A549 (cell line): ENCODE measurements at regions not wholly inside any gene's neighbourhood (a gene's known extent, or its start where the extent isn't known, plus 50 kb on each side); places are given as distances from the start of the nearest gene placed in this dataset.

Source experiments
- BHLHE40 ChIP-seq: IDR thresholded peaks from 2 replicates; pipeline ENCODE4 v1.6.1; 2012; ENCODE audit warnings: low read depth, low read length, inconsistent platforms
- CBX2 ChIP-seq: fragments of 200-600 bp; sonication (generic); IDR thresholded peaks from 2 replicates; pipeline ENCODE4 v1.6.1; 2016; ENCODE audit warnings: low read depth, mild to moderate bottlenecking, borderline replicate concordance
- CEBPB ChIP-seq, 2 experiments: fragments of >200 bp in 1 of 2; sonication (Bioruptor Twin) in 1 of 2; formaldehyde crosslinking in 1 of 2; IDR thresholded peaks; 2 replicates each; pipeline ENCODE4 v1.6.1; 2012 to 2016
- JUN ChIP-seq, 2 experiments: fragments of >200 bp; sonication (Bioruptor Twin); formaldehyde crosslinking; IDR thresholded peaks; 2 replicates in 1 of 2; 3 replicates in 1 of 2; pipeline ENCODE4 v1.6.1; 2016 to 2017
- POLR2A ChIP-seq: IDR thresholded peaks from 2 replicates; pipeline ENCODE4 v1.6.1; 2012; ENCODE audit warnings: mild to moderate bottlenecking, low read length
- ZSCAN20 ChIP-seq: fragments of 250-450 bp; sonication (Bioruptor Pico); IDR thresholded peaks from 2 replicates; pipeline ENCODE4 v1.8.0; 2022; ENCODE audit warnings: mild to moderate bottlenecking, moderate library complexity
- TF ChIP-seq, protein P1 (sequence below): fragments of >200 bp; sonication (Bioruptor Twin); formaldehyde crosslinking; IDR thresholded peaks from 3 replicates; pipeline ENCODE4 v1.5.1; 2016

DNA sequence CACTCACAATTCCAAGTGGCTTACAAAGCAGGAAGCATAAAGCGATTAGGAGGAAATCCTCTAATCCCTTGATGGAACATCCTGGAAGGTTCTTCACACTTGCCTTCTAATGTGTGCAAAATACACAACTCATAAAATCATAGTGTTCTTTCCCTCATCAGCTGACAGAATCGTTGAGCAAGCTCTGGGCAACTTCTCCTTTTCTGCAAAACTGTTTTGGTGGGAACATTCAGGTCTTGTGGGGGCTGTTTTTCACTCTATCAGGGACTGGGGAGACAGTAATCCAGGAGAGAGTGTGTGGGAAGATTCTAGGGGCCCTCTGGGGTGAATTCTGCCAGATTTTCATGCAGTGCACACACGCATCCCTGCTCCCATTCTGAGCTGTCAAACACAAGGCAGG, 53.2 kb downstream of the IRAG1 start:
- TF ChIP-seq, protein P1, sequence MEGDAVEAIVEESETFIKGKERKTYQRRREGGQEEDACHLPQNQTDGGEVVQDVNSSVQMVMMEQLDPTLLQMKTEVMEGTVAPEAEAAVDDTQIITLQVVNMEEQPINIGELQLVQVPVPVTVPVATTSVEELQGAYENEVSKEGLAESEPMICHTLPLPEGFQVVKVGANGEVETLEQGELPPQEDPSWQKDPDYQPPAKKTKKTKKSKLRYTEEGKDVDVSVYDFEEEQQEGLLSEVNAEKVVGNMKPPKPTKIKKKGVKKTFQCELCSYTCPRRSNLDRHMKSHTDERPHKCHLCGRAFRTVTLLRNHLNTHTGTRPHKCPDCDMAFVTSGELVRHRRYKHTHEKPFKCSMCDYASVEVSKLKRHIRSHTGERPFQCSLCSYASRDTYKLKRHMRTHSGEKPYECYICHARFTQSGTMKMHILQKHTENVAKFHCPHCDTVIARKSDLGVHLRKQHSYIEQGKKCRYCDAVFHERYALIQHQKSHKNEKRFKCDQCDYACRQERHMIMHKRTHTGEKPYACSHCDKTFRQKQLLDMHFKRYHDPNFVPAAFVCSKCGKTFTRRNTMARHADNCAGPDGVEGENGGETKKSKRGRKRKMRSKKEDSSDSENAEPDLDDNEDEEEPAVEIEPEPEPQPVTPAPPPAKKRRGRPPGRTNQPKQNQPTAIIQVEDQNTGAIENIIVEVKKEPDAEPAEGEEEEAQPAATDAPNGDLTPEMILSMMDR: no peak
- TF ChIP-seq CEBPB (IDR thresholded peaks at IDR 0.05): no peak
- no peak for TF ChIP-seq POLR2A
- TF ChIP-seq JUN (IDR thresholded peaks at IDR 0.05): no peak
- TF ChIP-seq ZSCAN20: no peak
- no peak for TF ChIP-seq BHLHE40
- no peak for TF ChIP-seq CBX2
